OCI-LY3 (cell line): ENCODE measurements at regions not wholly inside any gene's neighbourhood (a gene's known extent, or its start where the extent isn't known, plus 50 kb on each side); places are given as distances from the start of the nearest gene placed in this dataset.

Experiments
- H2AFZ ChIP-seq: fragments of 200-600, 300-600 bp; shearing (Covaris generic); 2 replicates; pipeline ENCODE4 v1.6.0; 2014; ENCODE audit warnings: antibody characterized with exemption, low read depth, low read length
- H3K27ac ChIP-seq: fragments of 200-600, 300-600 bp; sonication (generic); 2 replicates; pipeline ENCODE4 v1.5.1; 2014; ENCODE audit warnings: mild to moderate bottlenecking, low read length, moderate library complexity, mixed read lengths
- H3K27me3 ChIP-seq: fragments of 200-600, 300-600 bp; sonication (generic); 2 replicates; pipeline ENCODE4 v1.6.1; 2014; ENCODE audit warnings: low read depth, low read length, mixed read lengths
- H3K36me3 ChIP-seq: fragments of 200-600, 300-600 bp; sonication (generic); replicated peaks from 2 replicates; pipeline ENCODE3; 2014; ENCODE audit warnings: low read depth, low read length, mixed read lengths
- H3K4me1 ChIP-seq: fragments of 300-600, 200-600 bp; sonication (generic); 2 replicates; pipeline ENCODE4 v1.6.1; 2014; ENCODE audit warnings: low read length, mixed read lengths
- H3K4me2 ChIP-seq: fragments of 200-600, 300-600 bp; sonication (generic); 2 replicates; pipeline ENCODE4 v1.6.1; 2014; ENCODE audit warnings: low read length, mixed read lengths
- H3K4me3 ChIP-seq: fragments of 300-600, 200-600 bp; sonication (generic); 2 replicates; pipeline ENCODE4 v1.5.1; 2014; ENCODE audit warnings: antibody characterized with exemption, mild to moderate bottlenecking, low read length, moderate library complexity
- H3K79me2 ChIP-seq: fragments of 300-600, 200-600 bp; shearing (Covaris generic); 2 replicates; pipeline ENCODE4 v1.6.1; 2014; ENCODE audit warnings: mild to moderate bottlenecking, low read length, mixed read lengths
- H3K9ac ChIP-seq: fragments of 300-600, 200-600 bp; shearing (Covaris generic); 2 replicates; pipeline ENCODE4 v1.6.0; 2014; ENCODE audit warnings: mild to moderate bottlenecking, low read length, moderate library complexity
- H3K9me3 ChIP-seq: fragments of 200-600, 300-600 bp; shearing (Covaris generic); 2 replicates; pipeline ENCODE4 v1.6.1; 2014; ENCODE audit warnings: low read length, mixed read lengths; ENCODE audit not compliant: insufficient read depth
- H4K20me1 ChIP-seq: fragments of 200-600, 300-600 bp; sonication (generic); 2 replicates; pipeline ENCODE4 v1.6.1; 2016; ENCODE audit warnings: low read length, mixed read lengths; ENCODE audit not compliant: insufficient read depth
- CTCF ChIP-seq: fragments of 200-600, 300-600 bp; sonication (generic); IDR thresholded peaks from 2 replicates; pipeline ENCODE4 v1.5.1; 2014; ENCODE audit warnings: antibody characterized with exemption, low read length, low read depth
- EZH2phosphoT487 ChIP-seq: fragments of 200-600 bp; shearing (Covaris generic); IDR thresholded peaks from 2 replicates; pipeline ENCODE4 v1.6.1; 2018; ENCODE audit warnings: antibody characterized with exemption, mixed run types, low read depth

DNA sequence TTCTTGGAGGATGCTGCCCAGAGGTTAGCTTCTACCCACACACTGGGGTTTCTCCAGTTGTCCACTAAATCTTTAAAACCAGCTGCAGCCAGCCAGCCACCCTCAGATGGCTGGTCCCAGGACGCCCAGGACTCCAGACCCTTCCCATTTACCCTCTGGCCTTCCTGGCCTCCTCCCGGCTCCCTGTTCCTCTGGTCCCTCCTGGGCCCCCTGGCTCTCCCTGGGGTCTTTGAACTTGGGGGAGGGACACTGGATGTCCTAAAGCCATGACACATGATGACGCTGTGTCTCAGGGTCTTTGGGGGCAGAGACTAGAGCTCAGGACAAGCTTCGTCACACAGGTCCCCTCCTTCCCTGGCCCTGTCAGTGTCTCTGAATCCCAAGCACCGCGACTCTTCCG lies 201.1 kb upstream of the HDAC4 start:
- no peaks in the 10 kb centered on the region for H3K27me3 ChIP-seq
- H4K20me1 ChIP-seq, result no peaks in the 10 kb centered on the region
- H3K4me3 ChIP-seq, result no peak overlapping the region
- H3K36me3 ChIP-seq, result no peaks in the 10 kb centered on the region
- H2AFZ ChIP-seq, result no peak overlapping the region
- H3K4me1 ChIP-seq, result no peaks in the 10 kb centered on the region
- TF ChIP-seq CTCF (no peak), EZH2phosphoT487 (no peak)
- H3K27ac ChIP-seq, result no peak overlapping the region
- no peak overlapping the region for H3K9ac ChIP-seq
- no peak overlapping the region for H3K4me2 ChIP-seq
- no peaks in the 10 kb centered on the region for H3K9me3 ChIP-seq
- H3K79me2 ChIP-seq, result no peaks in the 10 kb centered on the region

DNA sequence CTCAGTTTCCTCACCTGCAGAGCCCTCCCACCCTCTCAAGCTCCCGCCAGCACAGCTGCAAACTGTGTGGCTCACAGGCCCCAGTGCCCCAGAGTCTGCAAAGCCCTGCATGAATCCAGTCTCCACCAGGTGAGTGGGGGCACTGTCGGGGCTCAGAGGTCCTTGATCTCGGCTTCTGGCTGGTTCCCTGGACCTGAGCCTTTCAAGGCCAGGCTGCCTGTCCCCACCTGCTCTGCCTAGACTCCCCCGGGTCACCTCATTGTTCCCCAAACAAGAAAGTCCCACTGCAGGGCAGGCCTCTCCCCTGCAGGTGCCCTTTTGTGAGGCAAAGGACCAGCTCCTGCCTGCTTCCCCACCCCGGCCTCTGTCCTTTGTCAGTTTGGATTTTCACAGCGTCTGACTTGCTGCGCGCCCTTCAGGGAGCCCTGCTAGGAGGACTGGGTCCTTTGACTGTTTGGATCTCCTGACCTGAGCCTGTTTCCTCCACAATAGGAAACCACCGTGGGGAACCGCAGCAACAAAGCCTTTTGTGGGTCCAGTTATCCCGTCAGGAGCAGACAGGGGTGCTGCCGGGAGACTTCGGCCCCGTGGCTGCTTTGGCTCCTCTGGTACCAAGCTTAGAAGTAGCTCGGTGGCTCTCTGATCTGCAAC lies 200.5 kb upstream of the HDAC4 start:
- Histone ChIP-seq H3K9ac (no peak overlapping the region), H3K4me1 (no peaks in the 10 kb centered on the region), H4K20me1 (no peaks in the 10 kb centered on the region), H3K27ac (no peak overlapping the region), H2AFZ (no peak overlapping the region), H3K4me2 (no peak overlapping the region), H3K9me3 (no peaks in the 10 kb centered on the region), H3K27me3 (no peaks in the 10 kb centered on the region), H3K79me2 (no peaks in the 10 kb centered on the region), H3K36me3 (no peaks in the 10 kb centered on the region), H3K4me3 (no peak overlapping the region)
- TF ChIP-seq CTCF (no peak), EZH2phosphoT487 (no peak)

DNA sequence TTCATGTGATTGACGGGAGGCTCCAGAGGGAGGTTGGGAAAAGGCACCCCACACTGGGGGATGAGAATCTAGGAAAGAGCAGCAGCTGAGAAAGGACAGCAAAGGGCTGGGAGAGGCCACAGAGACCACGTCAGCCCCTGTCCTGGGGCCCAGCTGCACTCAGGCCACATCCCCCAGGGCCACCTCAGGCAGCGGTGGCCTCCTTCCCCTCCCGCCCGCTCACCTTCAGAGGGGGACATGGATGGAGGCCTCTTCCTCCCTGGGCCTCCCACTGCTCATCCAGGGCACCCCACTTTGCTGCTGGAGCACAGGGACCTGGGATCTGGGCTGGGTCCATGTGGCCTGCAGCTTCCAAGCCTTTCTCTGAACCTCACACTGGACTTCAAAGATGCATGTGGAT lies 199.8 kb upstream of the HDAC4 start:
- Histone ChIP-seq H3K4me3 (no peak overlapping the region), H3K79me2 (no peaks in the 10 kb centered on the region), H2AFZ (no peak overlapping the region), H3K27ac (no peak overlapping the region), H3K4me2 (no peak overlapping the region), H3K4me1 (no peaks in the 10 kb centered on the region), H3K27me3 (no peaks in the 10 kb centered on the region), H3K9ac (no peak overlapping the region), H3K36me3 (no peaks in the 10 kb centered on the region), H3K9me3 (no peaks in the 10 kb centered on the region), H4K20me1 (no peaks in the 10 kb centered on the region)
- no peak for TF ChIP-seq EZH2phosphoT487
- no peak for TF ChIP-seq CTCF

DNA sequence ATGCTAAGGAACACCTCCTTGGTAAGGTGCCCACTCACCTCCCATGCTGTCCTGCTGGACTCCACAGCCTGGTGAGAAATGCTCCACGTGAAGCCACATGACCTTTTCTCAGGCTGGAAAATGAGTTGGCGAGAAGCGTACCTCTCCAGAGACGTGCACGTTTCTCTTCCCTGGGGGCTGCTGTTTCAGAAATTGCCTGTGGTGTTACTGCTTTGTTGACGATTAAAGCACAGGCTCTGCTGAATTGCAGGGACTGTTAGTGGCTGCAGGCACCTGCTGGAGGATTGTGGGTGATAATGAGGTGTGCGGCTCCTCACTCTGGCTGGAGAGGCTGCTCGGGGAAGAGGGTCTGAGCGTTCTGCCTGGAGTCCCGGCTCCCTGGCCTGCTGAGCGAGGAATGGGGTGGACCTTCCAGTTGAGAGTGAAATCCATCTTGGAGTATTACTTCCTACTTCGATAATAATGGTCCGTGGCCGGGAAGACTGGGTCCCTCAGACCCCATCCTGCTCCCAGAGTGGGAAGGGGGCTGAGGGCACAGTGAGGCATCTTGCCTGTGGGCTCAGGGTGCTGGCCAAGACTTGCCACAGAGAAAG lies 199.3 kb upstream of the HDAC4 start:
- Histone ChIP-seq H2AFZ (no peak overlapping the region), H3K9me3 (no peaks in the 10 kb centered on the region), H3K36me3 (no peaks in the 10 kb centered on the region), H4K20me1 (no peaks in the 10 kb centered on the region), H3K27me3 (no peaks in the 10 kb centered on the region), H3K4me1 (no peaks in the 10 kb centered on the region), H3K79me2 (no peaks in the 10 kb centered on the region), H3K27ac (no peak overlapping the region), H3K4me2 (no peak overlapping the region), H3K9ac (no peak overlapping the region), H3K4me3 (no peak overlapping the region)
- TF ChIP-seq CTCF, result no peak
- no peak for TF ChIP-seq EZH2phosphoT487
